HUDEP-2 (cell line): ENCODE measurements at regions not wholly inside any gene's neighbourhood (a gene's known extent, or its start where the extent isn't known, plus 50 kb on each side); places are given as distances from the start of the nearest gene placed in this dataset.

Experiments used
- DNase-seq, 76 experiments: peaks; one replicate each; lab custom pipeline; 2025; ENCODE audit not compliant: unreplicated experiment in 76 of 76; lab: John Stamatoyannopoulos, UW

- no peak for DNase-seq
Measured at GRCh38 chr14:41418851-41419250, 187.8 kb upstream of the LRFN5 start.

DNA sequence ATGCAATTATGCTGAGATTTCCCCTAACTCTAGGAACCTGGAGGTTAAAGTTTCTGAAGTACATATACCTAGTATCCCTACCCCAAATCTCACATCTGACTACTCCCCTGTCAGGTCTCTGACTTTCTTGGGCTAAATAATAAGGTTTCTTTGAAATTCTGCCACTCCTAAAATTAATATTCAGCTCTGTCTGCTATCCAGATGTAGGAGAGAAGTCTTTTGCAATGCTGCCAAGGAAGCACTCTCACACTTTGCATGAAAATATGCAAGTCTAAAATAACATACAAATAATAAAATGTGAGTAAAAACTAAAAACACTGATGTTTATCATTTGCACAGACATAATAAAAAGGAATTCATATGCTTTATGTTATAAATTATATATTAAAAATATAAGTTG is 196.9 kb upstream of the LRFN5 start:
- DNase-seq: no peak

DNA sequence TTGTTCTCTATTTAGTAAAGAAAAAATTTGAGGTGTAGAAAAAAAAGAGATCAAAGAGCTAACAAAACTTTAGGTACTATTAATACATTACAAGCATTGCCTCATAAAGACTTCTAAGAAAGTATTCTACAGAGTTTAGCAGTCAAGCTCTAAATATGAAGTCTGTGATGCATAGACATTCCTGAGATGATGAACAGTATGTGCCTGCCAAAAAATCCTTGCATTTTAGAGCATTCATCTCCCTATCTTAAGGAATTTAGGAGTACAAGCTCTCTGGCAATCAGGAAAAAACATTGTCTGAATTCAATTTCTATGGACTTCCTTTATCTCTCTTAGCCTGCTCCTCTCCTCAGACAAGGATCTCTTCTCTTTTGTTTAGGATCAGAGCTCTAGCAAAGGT is 202.6 kb upstream of the LRFN5 start:
- DNase-seq: no peak

GRCh38 chr14:41403360-41403759 is 203.3 kb upstream of the LRFN5 start:
- DNase-seq: no peak

DNA sequence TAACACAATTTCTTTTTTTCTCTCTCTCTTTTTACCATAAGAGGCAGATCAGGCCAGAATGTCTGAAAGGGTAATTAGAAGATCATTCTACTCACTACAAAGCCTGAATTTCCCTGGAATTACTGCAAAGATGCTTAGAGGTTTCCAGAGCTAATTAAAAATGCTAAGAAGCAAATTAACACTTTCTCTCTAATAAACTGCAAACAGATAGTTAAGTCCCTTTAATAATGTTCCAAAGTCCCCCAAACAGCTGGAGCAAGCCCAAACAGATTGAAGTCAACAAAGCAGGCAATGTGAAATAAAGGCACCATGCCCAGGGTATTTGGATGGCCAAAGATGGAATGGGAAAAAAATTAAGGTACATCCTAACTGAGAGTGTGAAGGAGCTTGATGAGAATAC is 208.8 kb upstream of the LRFN5 start:
- no peak for DNase-seq

- DNase-seq: no peak
Measured at GRCh38 chr14:41393512-41393911, 213.2 kb upstream of the LRFN5 start.

DNA sequence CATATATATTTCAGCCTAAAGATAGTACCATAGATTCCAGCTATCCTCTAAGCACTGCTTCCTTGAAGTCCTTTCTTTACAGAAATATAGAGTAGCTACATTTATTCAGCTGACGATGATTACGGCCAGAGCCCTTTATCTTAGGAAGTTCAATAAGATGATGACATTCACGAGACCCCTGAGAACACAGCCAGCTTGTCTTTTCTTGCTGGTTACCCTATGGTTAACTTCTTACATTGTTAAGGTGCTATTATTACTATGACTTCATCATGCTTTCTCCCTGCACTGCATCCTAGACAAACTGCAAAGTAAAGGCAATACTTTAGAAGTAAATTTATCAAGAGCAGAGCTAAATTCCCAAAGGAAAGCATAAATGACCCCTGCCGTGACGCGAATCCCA is 214.4 kb upstream of the LRFN5 start:
- no peak for DNase-seq

- no peak for DNase-seq
Measured at GRCh38 chr14:41389355-41389754, 217.3 kb upstream of the LRFN5 start.

GRCh38 chr14:41385797-41386196 is 220.9 kb upstream of the LRFN5 start:
- DNase-seq: no peak

- no peak for DNase-seq
Measured at GRCh38 chr14:41380017-41380416, 226.7 kb upstream of the LRFN5 start.

DNA sequence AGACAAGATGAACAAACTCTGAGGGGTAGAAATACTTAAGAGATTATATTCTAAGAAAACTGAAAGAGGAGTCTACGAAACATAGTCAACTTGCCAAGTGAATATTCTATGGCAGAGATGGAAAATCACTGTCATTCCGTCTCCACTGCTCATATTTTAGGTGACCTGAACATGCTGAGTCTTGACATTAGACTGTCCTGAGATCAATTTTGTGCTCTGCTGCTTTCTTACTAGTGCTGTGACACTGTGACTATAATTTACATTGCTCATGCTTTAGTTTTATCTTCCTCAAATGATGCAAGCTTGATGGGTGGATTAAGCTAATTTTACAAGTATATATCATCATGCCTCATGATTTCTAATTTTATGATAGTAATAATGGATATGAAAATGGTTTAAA is 228.2 kb upstream of the LRFN5 start:
- DNase-seq: no peak

GRCh38 chr14:41377932-41378331 is 228.7 kb upstream of the LRFN5 start:
- DNase-seq: no peak

GRCh38 chr14:41374092-41374491 is 232.6 kb upstream of the LRFN5 start:
- DNase-seq: no peak

DNA sequence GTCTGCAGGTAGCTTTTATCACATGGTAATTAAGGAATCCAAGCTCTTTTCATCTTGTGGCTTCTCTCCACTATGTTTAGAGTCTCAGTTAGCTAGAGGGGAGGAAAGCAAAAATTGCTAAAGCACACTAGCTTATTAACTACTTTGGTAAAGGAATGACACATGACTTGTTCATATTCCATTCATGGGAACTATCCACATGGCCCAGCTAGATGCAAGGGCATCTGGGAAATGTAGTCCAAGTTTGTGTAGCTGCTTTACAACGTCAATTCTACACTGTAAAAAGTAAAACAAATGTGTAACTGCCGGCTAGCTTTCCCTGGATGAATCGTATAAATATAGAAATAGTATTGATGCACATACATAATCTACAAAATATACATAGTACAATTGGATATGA is 244.5 kb upstream of the LRFN5 start:
- no peak for DNase-seq

- no peak for DNase-seq
Measured at GRCh38 chr14:41360126-41360525, 246.6 kb upstream of the LRFN5 start.

DNA sequence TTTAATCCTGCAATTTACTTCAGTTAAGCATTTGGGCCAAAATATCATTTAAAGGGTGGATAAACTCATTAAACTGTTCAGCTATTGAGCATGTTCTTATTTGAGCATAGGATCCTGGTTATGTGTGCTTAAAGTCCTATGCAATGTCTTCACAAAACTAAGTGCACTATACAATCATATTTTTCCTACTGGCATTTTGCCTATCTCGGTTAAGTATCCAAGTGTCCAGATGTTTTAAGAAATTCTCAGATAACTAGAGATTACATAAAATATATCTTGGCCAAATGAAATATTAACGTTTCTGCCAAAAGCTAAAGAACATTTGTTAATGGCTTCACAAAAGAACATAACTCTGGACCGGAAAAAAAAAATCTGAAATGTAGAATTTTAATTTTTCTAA is 250.8 kb upstream of the LRFN5 start:
- no peak for DNase-seq

DNA sequence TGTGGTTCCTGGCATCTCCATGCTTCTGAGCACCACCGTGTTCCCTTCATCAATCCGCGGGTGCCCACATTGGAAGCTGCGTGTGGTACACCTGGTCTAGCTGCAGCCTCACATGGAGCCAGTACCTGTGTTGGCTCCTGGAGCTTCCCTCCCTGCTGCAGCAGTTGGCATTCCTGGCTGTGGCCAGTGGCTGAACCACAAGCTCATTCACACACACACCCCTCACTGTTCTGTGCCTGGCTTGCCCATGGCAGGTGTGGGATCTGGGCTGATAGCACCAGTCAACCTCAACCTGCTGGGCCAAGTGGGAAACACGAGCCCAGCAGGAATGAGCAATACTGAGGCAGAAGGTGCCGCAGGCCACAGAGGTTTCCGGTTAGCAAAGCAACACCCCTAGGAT is 256.2 kb upstream of the LRFN5 start:
- DNase-seq: no peak

GRCh38 chr14:41349289-41349910 is 257.3 kb upstream of the LRFN5 start:
- DNase-seq: no peak

DNA sequence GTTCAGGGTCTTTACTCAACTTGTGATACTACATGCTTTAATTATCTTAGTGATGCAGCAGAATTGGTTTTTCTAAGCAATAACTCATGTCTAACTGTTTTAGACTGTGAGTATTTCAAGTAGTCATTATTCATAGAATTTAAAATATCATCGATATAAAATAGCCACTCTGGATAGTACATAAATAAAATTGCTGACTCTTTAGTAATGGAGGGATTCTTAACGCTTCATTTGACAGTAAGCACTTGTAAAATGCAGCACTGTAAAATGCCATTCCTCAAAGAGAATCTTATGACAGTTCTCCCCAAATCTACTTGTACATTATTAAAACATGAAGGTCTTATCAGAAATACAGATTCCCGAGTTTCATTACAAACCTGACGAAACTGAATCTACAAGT is 262.8 kb upstream of the LRFN5 start:
- no peak for DNase-seq

DNA sequence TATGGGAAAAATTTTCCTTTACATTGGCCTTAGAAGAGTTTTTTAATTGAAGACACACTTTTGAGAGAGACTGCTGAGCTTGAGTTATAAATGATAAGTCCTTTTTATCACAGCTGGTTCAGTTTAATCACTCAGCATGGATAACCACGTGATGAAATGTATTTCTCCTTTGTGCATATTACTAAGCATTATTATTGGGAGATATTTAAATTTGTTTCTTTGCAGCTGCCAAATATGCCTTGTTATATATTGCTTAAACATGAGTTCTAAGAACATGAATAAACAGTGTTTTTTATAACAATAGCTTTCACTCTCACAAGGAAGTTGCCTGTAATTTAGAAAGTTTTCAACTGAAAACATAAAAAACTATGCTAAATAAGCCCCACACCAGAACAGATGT is 293.5 kb upstream of the LRFN5 start:
- no peak for DNase-seq

- DNase-seq: no peak
Measured at GRCh38 chr14:41303506-41303905, 303.2 kb upstream of the LRFN5 start.

DNA sequence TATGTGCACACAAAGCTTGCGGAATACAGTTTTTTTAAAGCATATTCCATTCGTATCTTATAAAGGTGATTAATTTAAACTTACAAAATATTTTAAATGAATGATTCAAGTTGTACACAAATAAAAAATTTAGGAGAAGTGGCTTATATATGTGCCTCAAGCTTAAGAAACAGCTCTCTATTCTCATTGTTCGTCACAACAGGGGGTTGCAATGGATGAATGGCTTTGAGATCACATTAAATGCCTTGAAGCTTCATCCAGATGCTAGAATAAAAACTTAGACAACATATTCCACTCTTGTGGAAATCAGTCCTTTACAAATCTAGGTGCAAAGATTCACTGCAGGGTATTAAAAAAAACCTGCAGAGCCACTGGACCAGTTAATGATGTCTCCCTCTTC is 303.9 kb upstream of the LRFN5 start:
- no peak for DNase-seq

GRCh38 chr14:41299924-41300323 is 306.8 kb upstream of the LRFN5 start:
- no peak for DNase-seq
